ENCODE measurements at regions not wholly inside any gene's neighbourhood (a gene's known extent, or its start where the extent isn't known, plus 50 kb on each side); places are given as distances from the start of the nearest gene placed in this dataset.

GRCh38 chr2:78614726-78615125 lies 410.8 kb upstream of the REG3G start:
- no peak overlapping the region for H3K27ac ChIP-seq (ENCODE audit: low read depth, low read length)
- H3K4me3 ChIP-seq (ENCODE audit: low read depth in 1 of 5, low read length in 5 of 5): no peak overlapping the region
- no peaks in the 10 kb centered on the region for H3K36me3 ChIP-seq (ENCODE audit: control insufficient read depth in 5 of 5, insufficient read depth in 5 of 5, low read length in 5 of 5)
- no peaks in the 10 kb centered on the region for H3K4me1 ChIP-seq (ENCODE audit: control insufficient read depth in 5 of 5, insufficient read depth in 5 of 5, low read length in 5 of 5)
- no peak overlapping the region for H3K9ac ChIP-seq (ENCODE audit: low read length in 5 of 5)
- H3K9me3 ChIP-seq (ENCODE audit: control insufficient read depth in 5 of 5, low read length in 5 of 5): peaks cover 0 to 5% (median 0%) of the 10 kb centered on the region in 5 donors
- H3K27me3 ChIP-seq (ENCODE audit: control insufficient read depth in 5 of 5, insufficient read depth in 4 of 5, low read length in 5 of 5): no peaks in the 10 kb centered on the region

- H3K27me3 ChIP-seq (ENCODE audit: control insufficient read depth in 5 of 5, insufficient read depth in 4 of 5, low read length in 5 of 5): no peaks in the 10 kb centered on the region
- no peak overlapping the region for H3K4me3 ChIP-seq (ENCODE audit: low read depth in 1 of 5, low read length in 5 of 5)
- no peak overlapping the region for H3K27ac ChIP-seq (ENCODE audit: low read depth, low read length)
- H3K9me3 ChIP-seq (ENCODE audit: control insufficient read depth in 5 of 5, low read length in 5 of 5): peaks cover 0 to 5% (median 0%) of the 10 kb centered on the region in 5 donors
- no peaks in the 10 kb centered on the region for H3K4me1 ChIP-seq (ENCODE audit: control insufficient read depth in 5 of 5, insufficient read depth in 5 of 5, low read length in 5 of 5)
- H3K36me3 ChIP-seq (ENCODE audit: control insufficient read depth in 5 of 5, insufficient read depth in 5 of 5, low read length in 5 of 5): no peaks in the 10 kb centered on the region
- no peak overlapping the region for H3K9ac ChIP-seq (ENCODE audit: low read length in 5 of 5)
These were observed 409.5 kb upstream of the REG3G start for GRCh38 chr2:78615956-78616355.

GRCh38 chr2:78634425-78634824 lies 391.1 kb upstream of the REG3G start:
- Histone ChIP-seq H3K9ac (ENCODE audit: low read length in 5 of 5) (no peak overlapping the region), H3K36me3 (ENCODE audit: control insufficient read depth in 5 of 5, insufficient read depth in 5 of 5, low read length in 5 of 5) (no peaks in the 10 kb centered on the region), H3K27me3 (ENCODE audit: control insufficient read depth in 5 of 5, insufficient read depth in 4 of 5, low read length in 5 of 5) (no peaks in the 10 kb centered on the region), H3K4me3 (ENCODE audit: low read depth in 1 of 5, low read length in 5 of 5) (no peak overlapping the region), H3K4me1 (ENCODE audit: control insufficient read depth in 5 of 5, insufficient read depth in 5 of 5, low read length in 5 of 5) (no peaks in the 10 kb centered on the region), H3K9me3 (ENCODE audit: control insufficient read depth in 5 of 5, low read length in 5 of 5) (no peaks in the 10 kb centered on the region), H3K27ac (ENCODE audit: low read depth, low read length) (no peak overlapping the region)

GRCh38 chr2:78644854-78645253 lies 380.6 kb upstream of the REG3G start:
- Histone ChIP-seq H3K9ac (ENCODE audit: low read length in 5 of 5) (no peak overlapping the region), H3K4me3 (ENCODE audit: low read depth in 1 of 5, low read length in 5 of 5) (no peak overlapping the region), H3K4me1 (ENCODE audit: control insufficient read depth in 5 of 5, insufficient read depth in 5 of 5, low read length in 5 of 5) (peaks cover 0 to 2% (median 0%) of the 10 kb centered on the region in 5 donors), H3K27ac (ENCODE audit: low read depth, low read length) (no peak overlapping the region), H3K9me3 (ENCODE audit: control insufficient read depth in 5 of 5, low read length in 5 of 5) (no peaks in the 10 kb centered on the region), H3K36me3 (ENCODE audit: control insufficient read depth in 5 of 5, insufficient read depth in 5 of 5, low read length in 5 of 5) (no peaks in the 10 kb centered on the region), H3K27me3 (ENCODE audit: control insufficient read depth in 5 of 5, insufficient read depth in 4 of 5, low read length in 5 of 5) (no peaks in the 10 kb centered on the region)

- peaks cover 0 to 3% (median 0%) of the 10 kb centered on the region in 5 donors for H3K9me3 ChIP-seq (ENCODE audit: control insufficient read depth in 5 of 5, low read length in 5 of 5)
- peaks cover 0 to under 1% (median 0%) of the 10 kb centered on the region in 5 donors for H3K4me1 ChIP-seq (ENCODE audit: control insufficient read depth in 5 of 5, insufficient read depth in 5 of 5, low read length in 5 of 5)
- H3K36me3 ChIP-seq (ENCODE audit: control insufficient read depth in 5 of 5, insufficient read depth in 5 of 5, low read length in 5 of 5): no peaks in the 10 kb centered on the region
- H3K27ac ChIP-seq (ENCODE audit: low read depth, low read length): no peak overlapping the region
- H3K4me3 ChIP-seq (ENCODE audit: low read depth in 1 of 5, low read length in 5 of 5): no peak overlapping the region
- no peak overlapping the region for H3K9ac ChIP-seq (ENCODE audit: low read length in 5 of 5)
- H3K27me3 ChIP-seq (ENCODE audit: control insufficient read depth in 5 of 5, insufficient read depth in 4 of 5, low read length in 5 of 5): no peaks in the 10 kb centered on the region
These were observed 378.8 kb upstream of the REG3G start for GRCh38 chr2:78646533-78647364.

GRCh38 chr2:78648558-78648957 lies 376.9 kb upstream of the REG3G start:
- Histone ChIP-seq H3K27ac (ENCODE audit: low read depth, low read length) (no peak overlapping the region), H3K36me3 (ENCODE audit: control insufficient read depth in 5 of 5, insufficient read depth in 5 of 5, low read length in 5 of 5) (no peaks in the 10 kb centered on the region), H3K9me3 (ENCODE audit: control insufficient read depth in 5 of 5, low read length in 5 of 5) (peaks cover 0 to 3% (median 0%) of the 10 kb centered on the region in 5 donors), H3K4me3 (ENCODE audit: low read depth in 1 of 5, low read length in 5 of 5) (no peak overlapping the region), H3K4me1 (ENCODE audit: control insufficient read depth in 5 of 5, insufficient read depth in 5 of 5, low read length in 5 of 5) (no peaks in the 10 kb centered on the region), H3K27me3 (ENCODE audit: control insufficient read depth in 5 of 5, insufficient read depth in 4 of 5, low read length in 5 of 5) (no peaks in the 10 kb centered on the region), H3K9ac (ENCODE audit: low read length in 5 of 5) (no peak overlapping the region)

- Histone ChIP-seq H3K27ac (ENCODE audit: low read depth, low read length) (no peak overlapping the region), H3K9me3 (ENCODE audit: control insufficient read depth in 5 of 5, low read length in 5 of 5) (peaks cover 2 to 9% (median 3%) of the 10 kb centered on the region in 5 donors), H3K27me3 (ENCODE audit: control insufficient read depth in 5 of 5, insufficient read depth in 4 of 5, low read length in 5 of 5) (no peaks in the 10 kb centered on the region), H3K9ac (ENCODE audit: low read length in 5 of 5) (no peak overlapping the region), H3K4me3 (ENCODE audit: low read depth in 1 of 5, low read length in 5 of 5) (no peak overlapping the region), H3K4me1 (ENCODE audit: control insufficient read depth in 5 of 5, insufficient read depth in 5 of 5, low read length in 5 of 5) (no peaks in the 10 kb centered on the region), H3K36me3 (ENCODE audit: control insufficient read depth in 5 of 5, insufficient read depth in 5 of 5, low read length in 5 of 5) (no peaks in the 10 kb centered on the region)
These were observed 370.6 kb upstream of the REG3G start for GRCh38 chr2:78654941-78655340.

GRCh38 chr2:78676921-78677696 lies 348.4 kb upstream of the REG3G start:
- H3K36me3 ChIP-seq (ENCODE audit: control insufficient read depth in 5 of 5, insufficient read depth in 5 of 5, low read length in 5 of 5): no peaks in the 10 kb centered on the region
- no peaks in the 10 kb centered on the region for H3K27me3 ChIP-seq (ENCODE audit: control insufficient read depth in 5 of 5, insufficient read depth in 4 of 5, low read length in 5 of 5)
- H3K27ac ChIP-seq (ENCODE audit: low read depth, low read length): no peak overlapping the region
- no peak overlapping the region for H3K9ac ChIP-seq (ENCODE audit: low read length in 5 of 5)
- H3K4me1 ChIP-seq (ENCODE audit: control insufficient read depth in 5 of 5, insufficient read depth in 5 of 5, low read length in 5 of 5): no peaks in the 10 kb centered on the region
- no peak overlapping the region for H3K4me3 ChIP-seq (ENCODE audit: low read depth in 1 of 5, low read length in 5 of 5)
- H3K9me3 ChIP-seq (ENCODE audit: control insufficient read depth in 5 of 5, low read length in 5 of 5): peaks cover 0 to 3% (median 0%) of the 10 kb centered on the region in 5 donors

- H3K27ac ChIP-seq (ENCODE audit: low read depth, low read length): no peak overlapping the region
- no peaks in the 10 kb centered on the region for H3K36me3 ChIP-seq (ENCODE audit: control insufficient read depth in 5 of 5, insufficient read depth in 5 of 5, low read length in 5 of 5)
These were observed 347.7 kb upstream of the REG3G start for GRCh38 chr2:78677774-78678173.

GRCh38 chr2:78681386-78681785 lies 344.1 kb upstream of the REG3G start:
- no peak overlapping the region for H3K27ac ChIP-seq (ENCODE audit: low read depth, low read length)
- H3K4me3 ChIP-seq (ENCODE audit: low read depth in 1 of 5, low read length in 5 of 5): no peak overlapping the region
- no peaks in the 10 kb centered on the region for H3K27me3 ChIP-seq (ENCODE audit: control insufficient read depth in 5 of 5, insufficient read depth in 4 of 5, low read length in 5 of 5)
- H3K9ac ChIP-seq (ENCODE audit: low read length in 5 of 5): no peak overlapping the region
- H3K9me3 ChIP-seq (ENCODE audit: control insufficient read depth in 5 of 5, low read length in 5 of 5): peaks cover 0 to 4% (median 3%) of the 10 kb centered on the region in 5 donors
- no peaks in the 10 kb centered on the region for H3K36me3 ChIP-seq (ENCODE audit: control insufficient read depth in 5 of 5, insufficient read depth in 5 of 5, low read length in 5 of 5)
- H3K4me1 ChIP-seq (ENCODE audit: control insufficient read depth in 5 of 5, insufficient read depth in 5 of 5, low read length in 5 of 5): no peaks in the 10 kb centered on the region

More at GRCh38 chr2:78677774-78678173, 347.7 kb upstream of the REG3G start:
- no peak overlapping the region for H3K9ac ChIP-seq (ENCODE audit: low read length in 5 of 5)
- H3K4me1 ChIP-seq (ENCODE audit: control insufficient read depth in 5 of 5, insufficient read depth in 5 of 5, low read length in 5 of 5): no peaks in the 10 kb centered on the region
- no peak overlapping the region for H3K4me3 ChIP-seq (ENCODE audit: low read depth in 1 of 5, low read length in 5 of 5)
- peaks cover 0 to 3% (median 0%) of the 10 kb centered on the region in 5 donors for H3K9me3 ChIP-seq (ENCODE audit: control insufficient read depth in 5 of 5, low read length in 5 of 5)
- no peaks in the 10 kb centered on the region for H3K27me3 ChIP-seq (ENCODE audit: control insufficient read depth in 5 of 5, insufficient read depth in 4 of 5, low read length in 5 of 5)

Data from subcutaneous abdominal adipose tissue (tissue), 5 donors.